HUES64 (cell line): ENCODE measurements at regions not wholly inside any gene's neighbourhood (a gene's known extent, or its start where the extent isn't known, plus 50 kb on each side); places are given as distances from the start of the nearest gene placed in this dataset.

Experiments
- H3K27ac ChIP-seq: 2 replicates; pipeline ENCODE4 v1.7.0; 2013; ENCODE audit warnings: low read depth, low read length, inconsistent platforms
- H3K27me3 ChIP-seq: 2 replicates; pipeline ENCODE4 v1.6.1; 2013; ENCODE audit warnings: mild to moderate bottlenecking, low read length; ENCODE audit not compliant: insufficient read depth
- H3K36me3 ChIP-seq: 2 replicates; pipeline ENCODE4 v1.6.1; 2013; ENCODE audit warnings: mild to moderate bottlenecking, low read length; ENCODE audit not compliant: insufficient read depth
- H3K4me1 ChIP-seq: 2 replicates; pipeline ENCODE4 v1.6.1; 2013; ENCODE audit warnings: mild to moderate bottlenecking, low read length, moderate library complexity; ENCODE audit not compliant: insufficient read depth
- H3K4me3 ChIP-seq: 2 replicates; pipeline ENCODE4 v1.5.1; 2013; ENCODE audit warnings: mild to moderate bottlenecking, low read length, moderate library complexity
- H3K9ac ChIP-seq: 2 replicates; pipeline ENCODE4 v1.6.1; 2013; ENCODE audit warnings: mild to moderate bottlenecking, low read depth, low read length
- H3K9me3 ChIP-seq: 2 replicates; pipeline ENCODE4 v1.6.1; 2013; ENCODE audit warnings: low read depth, low read length; ENCODE audit not compliant: insufficient read depth
- WGBS: fragments of 150-250, 120-280 bp; methylation state at CpG from one replicate; pipeline ENCODE4 v1.1.7; 2013; ENCODE audit warnings: missing lambda C conversion rate; 5-methylcytosine and 5-hydroxymethylcytosine counted together

GRCh38 chr2:114139542-114139941, 249.7 kb downstream of the ACTR3 start:
- Histone ChIP-seq H3K27me3 (no peaks in the 10 kb centered on the region), H3K9ac (no peak overlapping the region), H3K9me3 (no peaks in the 10 kb centered on the region), H3K4me1 (no peaks in the 10 kb centered on the region), H3K4me3 (no peak overlapping the region), H3K27ac (no peak overlapping the region), H3K36me3 (no peaks in the 10 kb centered on the region)
- WGBS = 98% methylated on average over 5 of the region's 5 CpGs

GRCh38 chr2:114156366-114157056, 266.6 kb downstream of the ACTR3 start:
- Histone ChIP-seq H3K9ac (no peak overlapping the region), H3K9me3 (no peaks in the 10 kb centered on the region)
- WGBS = 96% methylated on average over 6 of the region's 6 CpGs

GRCh38 chr2:114157057-114157385, 267.1 kb downstream of the ACTR3 start:
- H3K4me3 ChIP-seq = no peak overlapping the region
- no peak overlapping the region for H3K27ac ChIP-seq
- H3K36me3 ChIP-seq = no peaks in the 10 kb centered on the region
- no peaks in the 10 kb centered on the region for H3K9me3 ChIP-seq
- no peaks in the 10 kb centered on the region for H3K4me1 ChIP-seq
- H3K9ac ChIP-seq = no peak overlapping the region
- WGBS = 95% methylated on average over 3 of the region's 3 CpGs
- H3K27me3 ChIP-seq = no peaks in the 10 kb centered on the region

More at GRCh38 chr2:114156366-114157056, 266.6 kb downstream of the ACTR3 start:
- Histone ChIP-seq H3K4me3 (no peak overlapping the region), H3K27ac (no peak overlapping the region), H3K4me1 (no peaks in the 10 kb centered on the region), H3K36me3 (no peaks in the 10 kb centered on the region), H3K27me3 (no peaks in the 10 kb centered on the region)

- WGBS = 88% methylated on average over 2 of the region's 2 CpGs
- Histone ChIP-seq H3K4me3 (no peak overlapping the region), H3K27ac (no peak overlapping the region), H3K36me3 (no peaks in the 10 kb centered on the region), H3K27me3 (no peaks in the 10 kb centered on the region), H3K9ac (no peak overlapping the region), H3K9me3 (no peaks in the 10 kb centered on the region), H3K4me1 (no peaks in the 10 kb centered on the region)
Measured at GRCh38 chr2:114160263-114160981, 270.5 kb downstream of the ACTR3 start.

GRCh38 chr2:114161371-114161770, 271.5 kb downstream of the ACTR3 start:
- H3K4me1 ChIP-seq = no peaks in the 10 kb centered on the region
- WGBS = 92% methylated on average over 4 of the region's 4 CpGs

GRCh38 chr2:114167799-114168198, 274.6 kb upstream of the DPP10 start:
- WGBS = 93% methylated on average over 2 of the region's 2 CpGs
- no peaks in the 10 kb centered on the region for H3K4me1 ChIP-seq
- H3K9me3 ChIP-seq = peaks cover 4% of the 10 kb centered on the region
- no peaks in the 10 kb centered on the region for H3K36me3 ChIP-seq
- no peak overlapping the region for H3K9ac ChIP-seq
- no peak overlapping the region for H3K4me3 ChIP-seq
- H3K27me3 ChIP-seq = no peaks in the 10 kb centered on the region
- no peak overlapping the region for H3K27ac ChIP-seq

More at GRCh38 chr2:114161371-114161770, 271.5 kb downstream of the ACTR3 start:
- Histone ChIP-seq H3K4me3 (no peak overlapping the region), H3K36me3 (no peaks in the 10 kb centered on the region), H3K27ac (no peak overlapping the region), H3K9me3 (no peaks in the 10 kb centered on the region), H3K27me3 (no peaks in the 10 kb centered on the region), H3K9ac (no peak overlapping the region)

- 94% methylated on average over 1 of the region's 1 CpG for WGBS
Measured at GRCh38 chr2:114170070-114170469, 272.4 kb upstream of the DPP10 start.

GRCh38 chr2:114175507-114175906, 266.9 kb upstream of the DPP10 start:
- H3K9ac ChIP-seq = no peak overlapping the region
- no peak overlapping the region for H3K27ac ChIP-seq
- H3K27me3 ChIP-seq = no peaks in the 10 kb centered on the region
- H3K9me3 ChIP-seq = no peaks in the 10 kb centered on the region
- WGBS = 91% methylated on average over 1 of the region's 1 CpG
- no peaks in the 10 kb centered on the region for H3K36me3 ChIP-seq
- H3K4me3 ChIP-seq = no peak overlapping the region
- no peaks in the 10 kb centered on the region for H3K4me1 ChIP-seq

More at GRCh38 chr2:114170070-114170469, 272.4 kb upstream of the DPP10 start:
- Histone ChIP-seq H3K9ac (no peak overlapping the region), H3K9me3 (peaks cover 4% of the 10 kb centered on the region), H3K27ac (no peak overlapping the region), H3K36me3 (no peaks in the 10 kb centered on the region), H3K4me1 (no peaks in the 10 kb centered on the region), H3K27me3 (no peaks in the 10 kb centered on the region), H3K4me3 (no peak overlapping the region)

GRCh38 chr2:114185501-114185900, 256.9 kb upstream of the DPP10 start:
- no peak overlapping the region for H3K9ac ChIP-seq
- WGBS = 95% methylated on average over 2 of the region's 2 CpGs
- no peaks in the 10 kb centered on the region for H3K27me3 ChIP-seq
- no peaks in the 10 kb centered on the region for H3K36me3 ChIP-seq
- H3K4me3 ChIP-seq = no peak overlapping the region
- peaks cover 5% of the 10 kb centered on the region; the same call in 1 of the 2 replicates for H3K9me3 ChIP-seq
- H3K27ac ChIP-seq = no peak overlapping the region
- H3K4me1 ChIP-seq = no peaks in the 10 kb centered on the region

- 83% methylated on average over 4 of the region's 5 CpGs for WGBS
- Histone ChIP-seq H3K9ac (no peak overlapping the region), H3K4me3 (no peak overlapping the region), H3K27me3 (no peaks in the 10 kb centered on the region), H3K27ac (no peak overlapping the region), H3K36me3 (no peaks in the 10 kb centered on the region), H3K9me3 (no peaks in the 10 kb centered on the region), H3K4me1 (no peaks in the 10 kb centered on the region)
Measured at GRCh38 chr2:114192362-114192761, 250.1 kb upstream of the DPP10 start.

- Histone ChIP-seq H3K4me3 (no peak overlapping the region), H3K27me3 (no peaks in the 10 kb centered on the region), H3K27ac (no peak overlapping the region), H3K9me3 (peaks cover 9% of the 10 kb centered on the region; the same call in 1 of the 2 replicates), H3K9ac (no peak overlapping the region), H3K36me3 (no peaks in the 10 kb centered on the region), H3K4me1 (no peaks in the 10 kb centered on the region)
- 68% methylated on average over 1 of the region's 3 CpGs for WGBS
Measured at GRCh38 chr2:114201781-114202180, 240.7 kb upstream of the DPP10 start.
